ENCODE measurements at regions not wholly inside any gene's neighbourhood (a gene's known extent, or its start where the extent isn't known, plus 50 kb on each side); places are given as distances from the start of the nearest gene placed in this dataset.

DNA sequence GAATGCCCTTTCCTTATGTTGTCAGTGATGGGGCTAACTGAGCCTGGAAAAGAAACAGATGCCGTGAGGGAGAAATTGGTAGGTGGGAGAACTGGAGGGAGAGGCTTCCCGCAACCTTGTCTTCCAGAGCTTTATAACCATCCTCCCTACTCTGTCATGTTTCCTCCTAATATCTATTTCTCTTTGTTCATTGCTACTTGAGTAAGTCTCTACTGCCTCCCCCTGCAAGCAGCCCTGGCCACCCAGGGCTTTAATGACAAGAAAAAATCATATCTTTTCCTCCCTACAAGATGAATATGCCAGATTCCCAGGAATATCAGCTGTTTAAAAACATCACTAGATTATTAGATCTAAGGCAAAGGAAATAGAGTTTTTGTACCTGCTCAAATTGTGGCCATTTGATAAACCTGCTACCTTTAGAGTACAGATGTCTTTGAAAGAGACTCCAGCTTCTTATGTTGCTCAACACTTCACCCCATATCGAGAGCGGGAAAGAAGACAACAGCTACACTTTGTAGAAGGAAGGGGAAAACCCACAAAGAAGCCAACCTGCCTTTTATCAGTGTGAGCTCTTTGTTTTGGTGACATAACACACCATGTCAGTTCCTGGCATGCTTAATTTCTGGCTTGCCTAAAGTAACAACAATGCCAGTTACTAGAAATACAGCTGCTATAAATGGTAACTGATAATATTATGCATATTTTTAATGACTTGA lies 186.6 kb upstream of the LEF1 start:
- Histone ChIP-seq H3K36me3 (ENCODE audit: control insufficient read depth, insufficient read depth, low read length) (no peaks in the 10 kb centered on the region), H3K4me3 (ENCODE audit: extremely low read depth, insufficient read depth, low read length, poor library complexity, severe bottlenecking) (no peak overlapping the region), H3K4me1 (ENCODE audit: control insufficient read depth, insufficient read depth, low read length, poor library complexity, severe bottlenecking) (peaks cover 58% of the 10 kb centered on the region), H3K27ac (ENCODE audit: low read depth, low read length, severe bottlenecking) (no peak overlapping the region), H3K9me3 (ENCODE audit: control insufficient read depth, low read length) (no peaks in the 10 kb centered on the region)
- 75 to 89% methylated on average over 2 of the region's 4 CpGs for WGBS, 2 experiments (ENCODE audit: insufficient coverage in 2 of 2)

DNA sequence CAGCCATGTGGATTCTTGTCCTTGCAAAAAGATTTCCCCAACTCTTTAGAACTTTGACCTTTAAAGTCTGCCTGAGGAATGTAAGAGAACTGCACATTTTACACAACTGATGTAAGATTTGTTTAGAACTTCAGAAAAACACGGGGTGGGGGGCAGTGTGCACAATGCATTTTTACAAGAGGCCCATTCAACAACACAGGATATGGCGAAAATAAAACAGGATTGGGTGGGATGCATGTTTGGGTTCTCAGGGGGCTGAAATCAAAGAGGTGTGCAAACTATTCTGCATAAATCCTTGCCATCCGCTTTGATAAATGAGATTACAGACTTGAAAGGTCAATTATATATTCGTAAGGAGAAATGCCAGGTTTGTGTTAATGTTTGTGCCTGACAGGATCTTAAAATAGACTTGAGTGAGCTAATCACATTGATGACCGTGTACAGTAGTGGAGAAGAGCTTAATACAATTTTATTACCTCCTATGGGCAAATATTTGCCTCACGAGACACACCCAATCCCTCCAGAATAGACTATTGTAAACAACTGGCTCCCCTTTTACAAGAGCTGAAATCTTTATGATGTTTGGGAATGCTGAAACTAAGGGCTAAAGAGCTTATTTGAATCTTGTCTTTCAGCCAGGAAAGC lies 184.1 kb upstream of the LEF1 start:
- no peaks in the 10 kb centered on the region for H3K36me3 ChIP-seq (ENCODE audit: control insufficient read depth, insufficient read depth, low read length)
- H3K27ac ChIP-seq (ENCODE audit: low read depth, low read length, severe bottlenecking): peak overlapping the region; percentile 72
- no peaks in the 10 kb centered on the region for H3K9me3 ChIP-seq (ENCODE audit: control insufficient read depth, low read length)
- WGBS, 2 experiments (ENCODE audit: insufficient coverage in 2 of 2): 96 to 100% methylated on average over 3 of the region's 6 CpGs
- H3K4me1 ChIP-seq (ENCODE audit: control insufficient read depth, insufficient read depth, low read length, poor library complexity, severe bottlenecking): peaks cover 54% of the 10 kb centered on the region
- H3K4me3 ChIP-seq (ENCODE audit: extremely low read depth, insufficient read depth, low read length, poor library complexity, severe bottlenecking): no peak overlapping the region

DNA sequence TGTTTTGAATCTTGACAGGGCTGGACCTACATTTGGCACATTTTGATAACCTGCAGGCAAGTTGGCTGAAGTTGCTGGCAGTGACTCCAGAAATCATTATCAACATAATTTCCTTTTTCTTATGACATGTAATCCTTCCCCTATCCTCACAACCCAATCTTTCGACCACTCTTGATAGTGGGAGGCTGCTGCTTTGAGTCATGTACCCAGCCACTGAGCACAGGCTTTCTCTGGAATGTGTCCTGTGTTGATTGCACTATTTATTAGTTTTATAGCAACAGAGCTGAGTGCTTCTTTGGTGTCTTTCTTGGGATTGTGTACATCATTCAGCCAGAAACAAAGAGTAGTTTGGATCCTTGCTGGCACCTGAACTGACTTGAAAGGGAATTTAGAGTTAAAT lies 183.1 kb upstream of the LEF1 start:
- 100% methylated on average over 1 of the region's 1 CpG; no CpG with 5 or more reads in 1 of the 2 experiments for WGBS, 2 experiments (ENCODE audit: insufficient coverage in 2 of 2)
- Histone ChIP-seq H3K4me1 (ENCODE audit: control insufficient read depth, insufficient read depth, low read length, poor library complexity, severe bottlenecking) (peaks cover 57% of the 10 kb centered on the region), H3K9me3 (ENCODE audit: control insufficient read depth, low read length) (no peaks in the 10 kb centered on the region), H3K4me3 (ENCODE audit: extremely low read depth, insufficient read depth, low read length, poor library complexity, severe bottlenecking) (no peak overlapping the region), H3K36me3 (ENCODE audit: control insufficient read depth, insufficient read depth, low read length) (no peaks in the 10 kb centered on the region), H3K27ac (ENCODE audit: low read depth, low read length, severe bottlenecking) (peak overlapping the region; percentile 72)

DNA sequence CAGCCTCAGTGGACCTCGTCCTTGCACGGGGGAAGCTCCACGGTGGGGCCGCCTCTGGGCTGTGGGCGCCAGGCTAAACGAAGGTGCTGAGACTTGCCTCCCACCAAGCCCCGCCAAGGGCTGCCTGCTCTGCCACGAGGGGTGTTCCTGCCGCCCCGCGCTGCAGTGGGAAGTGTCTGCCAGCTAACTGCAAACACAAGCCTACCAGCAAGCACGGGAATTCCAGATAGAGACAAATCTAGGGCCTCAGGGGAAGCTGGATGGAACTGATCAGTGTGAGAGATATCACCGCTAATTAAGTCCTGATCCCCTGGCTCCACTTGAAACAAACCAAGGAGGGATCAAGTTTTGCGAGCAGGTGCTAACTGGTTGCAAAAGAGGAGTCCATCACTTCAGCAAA lies 181.6 kb upstream of the LEF1 start:
- H3K9me3 ChIP-seq (ENCODE audit: control insufficient read depth, low read length): no peaks in the 10 kb centered on the region
- WGBS, 2 experiments (ENCODE audit: insufficient coverage in 2 of 2): 82 to 93% methylated on average over 9 to 11 of the region's 14 CpGs
- no peaks in the 10 kb centered on the region for H3K36me3 ChIP-seq (ENCODE audit: control insufficient read depth, insufficient read depth, low read length)
- peaks cover 60% of the 10 kb centered on the region for H3K4me1 ChIP-seq (ENCODE audit: control insufficient read depth, insufficient read depth, low read length, poor library complexity, severe bottlenecking)
- peak overlapping the region; percentile 60 for H3K27ac ChIP-seq (ENCODE audit: low read depth, low read length, severe bottlenecking)
- H3K4me3 ChIP-seq (ENCODE audit: extremely low read depth, insufficient read depth, low read length, poor library complexity, severe bottlenecking): no peak overlapping the region

DNA sequence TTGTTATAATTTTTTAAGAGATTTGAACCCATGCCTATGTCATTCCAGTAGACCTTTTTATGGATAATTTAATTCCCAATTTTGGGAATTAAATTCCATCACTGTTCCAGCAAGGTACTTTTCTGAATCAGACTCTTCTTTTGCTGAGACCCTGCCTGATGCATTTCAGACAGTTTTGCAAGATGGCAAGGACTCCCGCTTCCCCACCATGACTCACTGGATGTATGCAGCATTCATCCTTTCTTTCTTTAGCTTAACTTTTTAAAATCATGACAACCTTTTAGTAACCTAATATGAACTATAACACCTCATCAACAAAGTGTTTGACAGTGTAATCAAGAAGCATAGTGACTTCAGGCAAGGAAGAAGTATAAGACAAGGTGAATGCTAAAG lies 178.1 kb upstream of the LEF1 start:
- peaks cover 42% of the 10 kb centered on the region for H3K4me1 ChIP-seq (ENCODE audit: control insufficient read depth, insufficient read depth, low read length, poor library complexity, severe bottlenecking)
- WGBS, 2 experiments (ENCODE audit: insufficient coverage in 2 of 2): 100% methylated on average over 1 of the region's 1 CpG
- H3K27ac ChIP-seq (ENCODE audit: low read depth, low read length, severe bottlenecking): peak overlapping the region; percentile 82
- no peaks in the 10 kb centered on the region for H3K9me3 ChIP-seq (ENCODE audit: control insufficient read depth, low read length)
- H3K36me3 ChIP-seq (ENCODE audit: control insufficient read depth, insufficient read depth, low read length): no peaks in the 10 kb centered on the region
- H3K4me3 ChIP-seq (ENCODE audit: extremely low read depth, insufficient read depth, low read length, poor library complexity, severe bottlenecking): no peak overlapping the region

DNA sequence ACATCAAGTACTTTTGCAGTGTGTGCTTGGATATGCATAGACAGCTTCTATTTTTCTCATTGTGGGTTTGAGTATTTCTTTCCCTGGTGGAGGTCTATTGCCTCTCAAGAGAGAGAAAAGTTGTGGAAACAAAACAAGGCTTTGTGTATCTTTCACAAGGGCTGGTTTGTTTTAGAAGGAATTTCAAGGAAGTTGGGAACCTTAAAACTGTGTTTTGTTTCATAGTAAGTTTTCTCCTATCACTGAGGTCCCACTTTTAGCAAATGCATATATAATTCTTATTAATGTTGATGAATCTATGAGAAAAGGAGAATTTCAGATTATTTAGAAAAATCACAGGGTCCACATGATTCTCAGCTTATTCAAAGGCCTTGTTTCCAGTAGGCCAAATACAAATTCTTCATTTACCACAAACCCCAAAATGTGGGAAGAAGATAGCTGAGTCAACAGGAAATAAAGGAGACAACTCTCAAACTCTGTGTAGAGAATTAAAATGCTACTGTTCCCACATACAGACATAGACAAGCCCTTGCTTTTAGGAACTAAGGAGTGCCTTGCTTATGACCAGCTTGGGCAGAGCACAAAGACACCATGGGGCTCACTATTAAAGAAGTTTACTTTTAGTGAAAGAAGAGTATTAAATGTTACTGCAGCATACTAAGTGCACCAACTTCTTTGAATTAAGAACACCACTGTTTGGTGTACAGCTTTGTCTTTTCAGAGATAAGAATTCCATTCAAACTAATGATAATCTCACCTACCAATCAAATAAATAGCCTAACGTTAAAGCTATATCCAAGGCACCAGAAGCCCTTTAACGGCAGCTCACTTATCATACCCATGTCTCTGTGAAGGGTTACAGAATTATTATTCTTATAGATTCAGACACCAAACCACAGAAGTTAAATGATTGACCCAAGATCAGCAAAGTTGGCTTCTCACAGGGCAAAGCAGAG lies 177.4 kb upstream of the LEF1 start:
- peak overlapping the region; percentile 82 for H3K27ac ChIP-seq (ENCODE audit: low read depth, low read length, severe bottlenecking)

DNA sequence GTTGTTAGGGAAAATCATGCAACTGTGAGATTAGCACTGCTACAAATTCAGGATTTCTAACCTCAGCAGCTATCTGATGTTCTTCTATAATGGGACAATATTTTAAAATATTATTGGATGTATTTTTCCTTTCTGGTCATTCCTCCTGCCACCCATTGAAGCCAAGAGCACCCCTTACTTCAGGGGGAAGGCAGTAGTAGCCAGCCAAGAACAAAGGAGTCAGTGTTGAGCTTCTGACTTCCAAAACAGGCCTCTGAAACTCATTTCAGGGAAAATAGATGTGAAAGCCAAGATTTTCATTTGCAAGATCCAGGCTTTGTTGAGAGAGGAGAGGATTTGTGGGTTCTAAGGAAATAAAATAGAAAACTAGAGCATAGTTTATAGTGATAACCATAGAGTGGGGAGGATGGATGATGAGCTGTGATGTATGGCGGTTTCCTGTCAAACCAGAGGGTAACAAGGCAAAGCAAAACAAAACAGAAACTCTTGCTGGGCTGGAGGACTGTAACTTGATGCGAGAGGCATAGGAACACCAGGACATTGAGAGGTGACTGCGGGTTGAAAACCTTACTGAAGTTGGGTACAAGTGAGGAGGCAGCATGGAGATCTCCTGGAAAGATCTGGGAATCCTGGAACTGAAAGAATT lies 173.7 kb upstream of the LEF1 start:
- Histone ChIP-seq H3K9me3 (ENCODE audit: control insufficient read depth, low read length) (no peaks in the 10 kb centered on the region), H3K36me3 (ENCODE audit: control insufficient read depth, insufficient read depth, low read length) (no peaks in the 10 kb centered on the region), H3K4me1 (ENCODE audit: control insufficient read depth, insufficient read depth, low read length, poor library complexity, severe bottlenecking) (peaks cover 46% of the 10 kb centered on the region), H3K4me3 (ENCODE audit: extremely low read depth, insufficient read depth, low read length, poor library complexity, severe bottlenecking) (no peak overlapping the region), H3K27ac (ENCODE audit: low read depth, low read length, severe bottlenecking) (no peak overlapping the region)
- WGBS, 2 experiments (ENCODE audit: insufficient coverage in 2 of 2): 84% methylated on average over 3 of the region's 3 CpGs

More for the DNA sequence above, 177.4 kb upstream of the LEF1 start:
- Histone ChIP-seq H3K4me3 (ENCODE audit: extremely low read depth, insufficient read depth, low read length, poor library complexity, severe bottlenecking) (no peak overlapping the region), H3K36me3 (ENCODE audit: control insufficient read depth, insufficient read depth, low read length) (no peaks in the 10 kb centered on the region), H3K4me1 (ENCODE audit: control insufficient read depth, insufficient read depth, low read length, poor library complexity, severe bottlenecking) (peaks cover 35% of the 10 kb centered on the region), H3K9me3 (ENCODE audit: control insufficient read depth, low read length) (no peaks in the 10 kb centered on the region)
- WGBS, 2 experiments (ENCODE audit: insufficient coverage in 2 of 2): 100% methylated on average over 1 of the region's 2 CpGs; no CpG with 5 or more reads in 1 of the 2 experiments

DNA sequence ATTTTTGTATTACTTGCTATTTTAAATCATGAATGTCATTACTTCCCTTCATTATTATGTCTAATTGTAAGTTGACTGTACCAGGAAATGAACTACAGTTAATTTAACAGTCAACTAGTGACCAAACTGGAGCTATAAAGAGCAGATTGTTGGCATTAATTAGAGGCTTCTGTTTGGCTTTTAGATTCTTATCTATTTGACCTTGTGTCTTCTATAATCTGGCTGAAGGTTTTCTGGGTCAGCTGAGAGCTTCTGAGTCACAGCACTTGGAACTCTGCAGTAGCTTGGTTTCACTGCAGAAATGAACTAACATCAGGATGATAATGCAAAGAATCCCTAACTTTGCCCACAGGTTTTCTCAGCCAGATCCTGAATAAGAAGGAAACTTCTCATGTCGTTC lies 169.2 kb upstream of the LEF1 start:
- Histone ChIP-seq H3K4me1 (ENCODE audit: control insufficient read depth, insufficient read depth, low read length, poor library complexity, severe bottlenecking) (peaks cover 42% of the 10 kb centered on the region), H3K36me3 (ENCODE audit: control insufficient read depth, insufficient read depth, low read length) (no peaks in the 10 kb centered on the region), H3K27ac (ENCODE audit: low read depth, low read length, severe bottlenecking) (peak overlapping the region; percentile 90), H3K9me3 (ENCODE audit: control insufficient read depth, low read length) (no peaks in the 10 kb centered on the region), H3K4me3 (ENCODE audit: extremely low read depth, insufficient read depth, low read length, poor library complexity, severe bottlenecking) (no peak overlapping the region)
- WGBS, 2 experiments (ENCODE audit: insufficient coverage in 2 of 2): 47 to 60% methylated on average over 1 of the region's 1 CpG

DNA sequence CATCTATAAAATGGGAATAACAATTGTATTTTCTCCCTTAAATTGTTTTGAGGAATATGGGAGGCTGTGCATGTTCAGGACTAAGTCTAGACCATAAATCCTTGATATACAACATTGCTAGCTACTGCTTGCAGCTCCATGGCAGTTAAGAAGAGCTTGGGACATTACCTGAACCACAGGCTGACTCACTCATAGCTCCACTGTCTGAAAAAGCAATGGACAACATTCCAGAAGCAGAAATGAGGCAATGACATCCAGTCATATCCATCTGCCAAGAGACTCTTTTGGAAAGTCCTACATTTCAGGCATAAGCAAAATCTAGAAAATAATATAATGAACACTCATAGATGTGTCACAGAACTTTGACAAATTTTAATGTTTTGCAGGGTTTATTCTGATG lies 167.3 kb upstream of the LEF1 start:
- H3K27ac ChIP-seq (ENCODE audit: low read depth, low read length, severe bottlenecking): no peak overlapping the region
- H3K9me3 ChIP-seq (ENCODE audit: control insufficient read depth, low read length): no peaks in the 10 kb centered on the region
- H3K36me3 ChIP-seq (ENCODE audit: control insufficient read depth, insufficient read depth, low read length): no peaks in the 10 kb centered on the region
- no peak overlapping the region for H3K4me3 ChIP-seq (ENCODE audit: extremely low read depth, insufficient read depth, low read length, poor library complexity, severe bottlenecking)
- peaks cover 42% of the 10 kb centered on the region for H3K4me1 ChIP-seq (ENCODE audit: control insufficient read depth, insufficient read depth, low read length, poor library complexity, severe bottlenecking)

DNA sequence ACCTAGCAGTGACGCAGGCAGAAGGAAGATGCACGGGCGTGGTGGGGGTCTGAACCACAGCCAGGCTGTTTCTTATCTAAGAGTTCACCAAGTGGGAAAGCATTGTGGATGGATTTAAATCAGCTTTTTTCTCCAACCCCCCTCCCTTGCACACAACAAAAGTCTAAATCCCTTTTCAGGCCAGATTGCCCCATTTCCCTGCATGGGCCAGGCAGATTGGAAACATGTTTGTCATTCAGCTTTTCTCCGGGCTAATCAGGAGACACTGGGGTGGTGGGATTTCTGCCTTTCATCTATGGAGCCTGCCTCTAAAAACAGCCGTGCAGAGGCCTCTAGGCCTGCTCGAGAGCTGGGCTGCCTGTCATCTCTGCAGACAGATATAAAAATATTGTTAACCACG lies 166.3 kb upstream of the LEF1 start:
- Histone ChIP-seq H3K27ac (ENCODE audit: low read depth, low read length, severe bottlenecking) (peak overlapping the region; percentile 41), H3K9me3 (ENCODE audit: control insufficient read depth, low read length) (no peaks in the 10 kb centered on the region), H3K4me3 (ENCODE audit: extremely low read depth, insufficient read depth, low read length, poor library complexity, severe bottlenecking) (no peak overlapping the region), H3K4me1 (ENCODE audit: control insufficient read depth, insufficient read depth, low read length, poor library complexity, severe bottlenecking) (peaks cover 38% of the 10 kb centered on the region), H3K36me3 (ENCODE audit: control insufficient read depth, insufficient read depth, low read length) (no peaks in the 10 kb centered on the region)
- 77 to 87% methylated on average over 4 to 5 of the region's 7 CpGs for WGBS, 2 experiments (ENCODE audit: insufficient coverage in 2 of 2)

Data from mesodermal cell (in vitro differentiated cells).